GM23338 (cell line): ENCODE measurements at regions not wholly inside any gene's neighbourhood (a gene's known extent, or its start where the extent isn't known, plus 50 kb on each side); places are given as distances from the start of the nearest gene placed in this dataset.

Experiments used
- CREB1 ChIP-seq: fragments of 250-450 bp; sonication (Bioruptor Pico); IDR thresholded peaks from 2 replicates; pipeline ENCODE4 v1.5.0; 2020; ENCODE audit warnings: low read depth, mild to moderate bottlenecking, moderate library complexity
- ETS1 ChIP-seq: IDR thresholded peaks from 2 replicates; pipeline ENCODE4 v1.6.1; 2016; ENCODE audit warnings: antibody characterized with exemption
- EZH2 ChIP-seq: fragments of 200-600 bp; sonication (generic); IDR thresholded peaks from one replicate; pipeline ENCODE4 v1.8.0; 2017; ENCODE audit warnings: antibody characterized with exemption, mild to moderate bottlenecking, low read depth; ENCODE audit not compliant: unreplicated experiment
- EZH2phosphoT487 ChIP-seq: fragments of 200-600 bp; sonication (generic); IDR thresholded peaks from one replicate; pipeline ENCODE4 v1.8.1; 2018; ENCODE audit warnings: antibody characterized with exemption; ENCODE audit not compliant: unreplicated experiment
- JUNB ChIP-seq: IDR thresholded peaks from one replicate; pipeline ENCODE4 v1.6.1; 2016; ENCODE audit warnings: antibody characterized with exemption; ENCODE audit not compliant: unreplicated experiment
- NANOG ChIP-seq: IDR thresholded peaks from 2 replicates; pipeline ENCODE4 v1.6.1; 2016; ENCODE audit warnings: antibody characterized with exemption, borderline replicate concordance
- POLR2AphosphoS5 ChIP-seq: IDR thresholded peaks from 2 replicates; pipeline ENCODE4 v1.6.1; 2016; ENCODE audit warnings: antibody characterized with exemption, low read depth
- ZNF114 ChIP-seq: fragments of 250-450 bp; sonication (Bioruptor Pico); IDR thresholded peaks from 2 replicates; pipeline ENCODE4 v1.5.0; 2020; ENCODE audit warnings: mild to moderate bottlenecking, moderate library complexity
- ZNF331 ChIP-seq: fragments of 250-450 bp; sonication (Bioruptor Pico); IDR thresholded peaks from 2 replicates; pipeline ENCODE4 v1.5.0; 2020; ENCODE audit warnings: low read depth, mild to moderate bottlenecking, moderate library complexity
- TF ChIP-seq, protein P1 (sequence below), 2 experiments: fragments of 200-600 bp in 1 of 2; sonication (generic) in 1 of 2; conservative IDR thresholded peaks; 2 replicates each; pipeline versions ENCODE4 v1.5.1 to v1.6.1; 2016 to 2017; ENCODE audit warnings: antibody characterized with exemption in 2 of 2, low read depth in 2 of 2, mild to moderate bottlenecking in 2 of 2, moderate library complexity in 1 of 2

- TF ChIP-seq, protein P1, sequence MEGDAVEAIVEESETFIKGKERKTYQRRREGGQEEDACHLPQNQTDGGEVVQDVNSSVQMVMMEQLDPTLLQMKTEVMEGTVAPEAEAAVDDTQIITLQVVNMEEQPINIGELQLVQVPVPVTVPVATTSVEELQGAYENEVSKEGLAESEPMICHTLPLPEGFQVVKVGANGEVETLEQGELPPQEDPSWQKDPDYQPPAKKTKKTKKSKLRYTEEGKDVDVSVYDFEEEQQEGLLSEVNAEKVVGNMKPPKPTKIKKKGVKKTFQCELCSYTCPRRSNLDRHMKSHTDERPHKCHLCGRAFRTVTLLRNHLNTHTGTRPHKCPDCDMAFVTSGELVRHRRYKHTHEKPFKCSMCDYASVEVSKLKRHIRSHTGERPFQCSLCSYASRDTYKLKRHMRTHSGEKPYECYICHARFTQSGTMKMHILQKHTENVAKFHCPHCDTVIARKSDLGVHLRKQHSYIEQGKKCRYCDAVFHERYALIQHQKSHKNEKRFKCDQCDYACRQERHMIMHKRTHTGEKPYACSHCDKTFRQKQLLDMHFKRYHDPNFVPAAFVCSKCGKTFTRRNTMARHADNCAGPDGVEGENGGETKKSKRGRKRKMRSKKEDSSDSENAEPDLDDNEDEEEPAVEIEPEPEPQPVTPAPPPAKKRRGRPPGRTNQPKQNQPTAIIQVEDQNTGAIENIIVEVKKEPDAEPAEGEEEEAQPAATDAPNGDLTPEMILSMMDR (conservative IDR thresholded peaks at IDR 0.05; ENCODE audit: low read depth in 2 of 2): no peak
- TF ChIP-seq EZH2phosphoT487: no peak
- no peak for TF ChIP-seq POLR2AphosphoS5
- no peak for TF ChIP-seq JUNB
- TF ChIP-seq ETS1: no peak
- TF ChIP-seq ZNF114 (CRISPR knock-in tag): no peak
- TF ChIP-seq EZH2: no peak
- TF ChIP-seq NANOG: no peak
- no peak for TF ChIP-seq ZNF331 (CRISPR knock-in tag)
- TF ChIP-seq CREB1: no peak
Measured at GRCh38 chrX:6732101-6732500, 197.2 kb upstream of the VCX3A start.
